ENCODE measurements at regions not wholly inside any gene's neighbourhood (a gene's known extent, or its start where the extent isn't known, plus 50 kb on each side); places are given as distances from the start of the nearest gene placed in this dataset.
A peak's percentile ranks its signal among the peaks of the same experiment; 100 is the strongest.

GRCh38 chr7:94177441-94177840 is 173.3 kb upstream of the BET1 start:
- dilution Hi-C loops (cut with MboI; ENCODE audit: extremely low pct_ligation_motif_present, low sequenced_read_pairs) = no loop called here
- TF ChIP-seq FOS (IDR thresholded peaks at IDR 0.05; ENCODE audit: borderline replicate concordance, insufficient read depth, low read length) (no peak), JUN (IDR thresholded peaks at IDR 0.05; ENCODE audit: borderline replicate concordance, insufficient read depth, insufficient read length, low read depth) (peak; percentile 76), GATA2 (IDR thresholded peaks at IDR 0.05; ENCODE audit: insufficient read depth, insufficient read length, low read depth, low read length) (peak; percentile 14), MYC (IDR thresholded peaks at IDR 0.05; ENCODE audit: low read depth, low read length) (no peak), POLR2AphosphoS5 (IDR thresholded peaks at IDR 0.05; ENCODE audit: insufficient read depth, low read depth, low read length) (no peak)
- BruUV-seq (replicated peaks) = no TSS peak
- H3K27ac ChIP-seq (ENCODE audit: insufficient read depth, low read depth, low read length) = peak overlapping the region; percentile 89
- peak overlapping the region; percentile 37 for H3K4me2 ChIP-seq (ENCODE audit: insufficient read depth, low read length)
- no peaks in the 10 kb centered on the region for H3K36me3 ChIP-seq (ENCODE audit: control insufficient read depth in 2 of 2, extremely low read depth in 1 of 2, insufficient read depth in 2 of 2, low read length in 2 of 2)
- no peaks in the 10 kb centered on the region for H3K9me1 ChIP-seq (replicated peaks; ENCODE audit: control insufficient read depth, extremely low read depth, insufficient read depth, low read length)
- intact Hi-C loops (cut with micrococcal nuclease) = loop anchor here (1.0 kb wide), 4 partner anchors 46 to 256 kb away; partner anchors contain the start of gene GNG11
- H4K20me1 ChIP-seq (replicated peaks; ENCODE audit: control insufficient read depth, extremely low read depth, insufficient read depth, low read length) = no peaks in the 10 kb centered on the region
- FAIRE-seq (no peak), DNase-seq (ENCODE audit: low read depth, low spot score) (peak; percentile 96)
- H3K27me3 ChIP-seq (ENCODE audit: control insufficient read depth in 2 of 2, insufficient read depth in 2 of 2, low read length in 2 of 2) = no peaks in the 10 kb centered on the region
- no peaks in the 10 kb centered on the region for H3K9me3 ChIP-seq (replicated peaks; ENCODE audit: control insufficient read depth, insufficient read depth, low read length)
- peak overlapping the region; percentile 16 for H2AFZ ChIP-seq (ENCODE audit: low read depth, low read length)
- H3K4me1 ChIP-seq (ENCODE audit: control insufficient read depth, extremely low read depth, insufficient read depth, low read length) = peaks cover 67% of the 10 kb centered on the region
- H3K79me2 ChIP-seq (ENCODE audit: control insufficient read depth, insufficient read depth, low read length) = no peaks in the 10 kb centered on the region
- ChIA-PET POLR2A (no interaction called here), CTCF (interaction anchor here (0.8 to 1.1 kb wide), 4 partner anchors 9 to 218 kb away, joined by 3 to 4 read pairs (median 3); no protein-coding TSS in a partner anchor)
- no peak overlapping the region for H3K4me3 ChIP-seq (replicated peaks in 1 of 3; ENCODE audit: insufficient read depth in 1 of 3, low read depth in 1 of 3, low read length in 3 of 3)
- peak overlapping the region; percentile 78 for H3K9ac ChIP-seq (replicated peaks; ENCODE audit: extremely low read depth, insufficient read depth, low read length)

DNA sequence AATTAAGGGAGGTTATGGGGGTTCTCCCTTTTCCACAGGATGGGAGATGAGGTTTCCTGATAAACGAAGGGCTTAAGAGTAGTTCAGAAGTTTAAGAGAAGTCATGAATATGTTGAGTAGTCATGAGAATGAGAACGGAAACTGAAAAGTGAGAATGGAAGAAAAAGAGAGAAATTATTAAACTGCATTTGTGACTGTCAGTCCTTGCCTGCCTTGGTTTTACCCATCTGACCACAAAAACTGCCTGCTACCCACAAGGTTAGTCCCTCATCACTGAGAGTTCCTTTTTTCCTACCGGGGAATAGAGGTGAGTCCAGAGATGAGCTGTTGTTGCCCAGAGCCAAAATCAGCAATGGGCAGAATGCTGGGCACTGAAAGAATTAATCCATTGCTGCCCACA is 174.1 kb upstream of the BET1 start:
- Histone ChIP-seq H2AFZ (ENCODE audit: low read depth, low read length) (peak overlapping the region; percentile 17), H3K9ac (replicated peaks; ENCODE audit: extremely low read depth, insufficient read depth, low read length) (peak overlapping the region; percentile 78), H3K4me3 (replicated peaks in 1 of 3; ENCODE audit: insufficient read depth in 1 of 3, low read depth in 1 of 3, low read length in 3 of 3) (no peak overlapping the region), H3K9me3 (replicated peaks; ENCODE audit: control insufficient read depth, insufficient read depth, low read length) (no peaks in the 10 kb centered on the region), H4K20me1 (replicated peaks; ENCODE audit: control insufficient read depth, extremely low read depth, insufficient read depth, low read length) (no peaks in the 10 kb centered on the region), H3K4me1 (ENCODE audit: control insufficient read depth, extremely low read depth, insufficient read depth, low read length) (peaks cover 75% of the 10 kb centered on the region), H3K4me2 (ENCODE audit: insufficient read depth, low read length) (peak overlapping the region; percentile 37), H3K9me1 (replicated peaks; ENCODE audit: control insufficient read depth, extremely low read depth, insufficient read depth, low read length) (no peaks in the 10 kb centered on the region), H3K27ac (ENCODE audit: insufficient read depth, low read depth, low read length) (peak overlapping the region; percentile 89), H3K79me2 (ENCODE audit: control insufficient read depth, insufficient read depth, low read length) (no peaks in the 10 kb centered on the region), H3K27me3 (ENCODE audit: control insufficient read depth in 2 of 2, insufficient read depth in 2 of 2, low read length in 2 of 2) (no peaks in the 10 kb centered on the region), H3K36me3 (ENCODE audit: control insufficient read depth in 2 of 2, extremely low read depth in 1 of 2, insufficient read depth in 2 of 2, low read length in 2 of 2) (no peaks in the 10 kb centered on the region)
- FAIRE-seq = no peak
- ChIA-PET CTCF (interaction anchor here (1.1 kb wide), 1 partner anchor 91 kb away, joined by 4 read pairs; no protein-coding TSS in a partner anchor), POLR2A (no interaction called here)
- dilution Hi-C loops (cut with MboI; ENCODE audit: extremely low pct_ligation_motif_present, low sequenced_read_pairs) = no loop called here
- intact Hi-C loops (cut with micrococcal nuclease) = no loop called here
- BruUV-seq (replicated peaks) = no TSS peak
- no peak for DNase-seq (ENCODE audit: low read depth, low spot score)
- TF ChIP-seq POLR2A (IDR thresholded peaks at IDR 0.05; ENCODE audit: low read depth, low read length) (no peak), GATA2 (IDR thresholded peaks at IDR 0.05; ENCODE audit: insufficient read depth, insufficient read length, low read depth, low read length) (no peak), MYC (IDR thresholded peaks at IDR 0.05; ENCODE audit: low read depth, low read length) (no peak), POLR2AphosphoS5 (IDR thresholded peaks at IDR 0.05; ENCODE audit: insufficient read depth, low read depth, low read length) (no peak), JUN (IDR thresholded peaks at IDR 0.05; ENCODE audit: borderline replicate concordance, insufficient read depth, insufficient read length, low read depth) (no peak), EZH2 (IDR thresholded peaks at IDR 0.05; ENCODE audit: borderline replicate concordance, low read depth, low read length, severe bottlenecking) (no peak)
- TF ChIP-seq, protein P1, sequence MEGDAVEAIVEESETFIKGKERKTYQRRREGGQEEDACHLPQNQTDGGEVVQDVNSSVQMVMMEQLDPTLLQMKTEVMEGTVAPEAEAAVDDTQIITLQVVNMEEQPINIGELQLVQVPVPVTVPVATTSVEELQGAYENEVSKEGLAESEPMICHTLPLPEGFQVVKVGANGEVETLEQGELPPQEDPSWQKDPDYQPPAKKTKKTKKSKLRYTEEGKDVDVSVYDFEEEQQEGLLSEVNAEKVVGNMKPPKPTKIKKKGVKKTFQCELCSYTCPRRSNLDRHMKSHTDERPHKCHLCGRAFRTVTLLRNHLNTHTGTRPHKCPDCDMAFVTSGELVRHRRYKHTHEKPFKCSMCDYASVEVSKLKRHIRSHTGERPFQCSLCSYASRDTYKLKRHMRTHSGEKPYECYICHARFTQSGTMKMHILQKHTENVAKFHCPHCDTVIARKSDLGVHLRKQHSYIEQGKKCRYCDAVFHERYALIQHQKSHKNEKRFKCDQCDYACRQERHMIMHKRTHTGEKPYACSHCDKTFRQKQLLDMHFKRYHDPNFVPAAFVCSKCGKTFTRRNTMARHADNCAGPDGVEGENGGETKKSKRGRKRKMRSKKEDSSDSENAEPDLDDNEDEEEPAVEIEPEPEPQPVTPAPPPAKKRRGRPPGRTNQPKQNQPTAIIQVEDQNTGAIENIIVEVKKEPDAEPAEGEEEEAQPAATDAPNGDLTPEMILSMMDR (IDR thresholded peaks at IDR 0.05; ENCODE audit: extremely low read depth in 1 of 2, insufficient read depth in 1 of 2, low read depth in 1 of 2, low read length in 2 of 2) = no peak
- TF ChIP-seq, protein P2, sequence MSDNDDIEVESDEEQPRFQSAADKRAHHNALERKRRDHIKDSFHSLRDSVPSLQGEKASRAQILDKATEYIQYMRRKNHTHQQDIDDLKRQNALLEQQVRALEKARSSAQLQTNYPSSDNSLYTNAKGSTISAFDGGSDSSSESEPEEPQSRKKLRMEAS (IDR thresholded peaks at IDR 0.05; ENCODE audit: insufficient read depth, insufficient read length) = no peak
